ENCODE measurements at regions not wholly inside any gene's neighbourhood (a gene's known extent, or its start where the extent isn't known, plus 50 kb on each side); places are given as distances from the start of the nearest gene placed in this dataset.

DNA sequence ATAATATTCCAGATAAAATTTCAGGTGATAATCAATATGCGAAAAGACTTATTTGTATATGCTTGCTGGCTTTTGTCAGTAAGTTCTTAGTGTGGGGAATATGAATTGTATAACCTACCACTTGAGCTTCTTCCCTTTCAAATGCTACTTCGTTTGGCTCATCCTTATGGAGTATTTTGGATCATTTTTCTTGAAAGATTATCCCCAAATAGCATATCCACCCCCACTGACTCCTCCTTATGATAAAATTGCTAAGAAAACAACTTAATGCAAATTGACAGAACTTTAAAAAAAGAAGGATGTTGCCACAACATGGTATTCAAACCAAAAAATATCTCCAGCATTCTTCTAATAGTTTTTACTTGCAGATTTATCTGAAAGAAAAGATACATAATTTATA is 393.3 kb downstream of the PPP3CA start:
- Histone ChIP-seq H3K27me3 (ENCODE audit: insufficient read depth, low read length) (no peaks in the 10 kb centered on the region), H2BK12ac (ENCODE audit: insufficient read length, low read depth, low read length) (no peak overlapping the region), H3K18ac (ENCODE audit: insufficient read length, low read depth, low read length) (no peak overlapping the region), H3K23ac (ENCODE audit: insufficient read length, low read depth, low read length) (no peak overlapping the region), H4K91ac (ENCODE audit: insufficient read length, low read depth, low read length) (no peak overlapping the region), H3K9me3 (ENCODE audit: control insufficient read depth, low read depth, low read length) (no peaks in the 10 kb centered on the region), H3T11ph (ENCODE audit: low read length) (no peak overlapping the region), H3K79me1 (ENCODE audit: insufficient read depth, low read depth, low read length, poor library complexity, severe bottlenecking) (no peaks in the 10 kb centered on the region), H3K27ac (ENCODE audit: insufficient read length, low read depth, low read length) (no peak overlapping the region), H3K4me1 (ENCODE audit: insufficient read depth, low read length) (no peaks in the 10 kb centered on the region), H2AK5ac (ENCODE audit: insufficient read length, low read length) (no peak overlapping the region), H3K23me2 (ENCODE audit: insufficient read length, low read depth, low read length, poor library complexity, severe bottlenecking) (no peaks in the 10 kb centered on the region), H3K56ac (ENCODE audit: insufficient read length, low read depth, low read length) (no peak overlapping the region), H2BK20ac (ENCODE audit: low read depth, low read length, poor library complexity, severe bottlenecking) (no peak overlapping the region), H4K8ac (replicated peaks; ENCODE audit: insufficient read length, low read depth, low read length) (no peak overlapping the region), H2BK15ac (ENCODE audit: low read depth, low read length) (no peak overlapping the region), H2AFZ (ENCODE audit: low read length) (no peak overlapping the region), H3K9ac (ENCODE audit: extremely low read depth, insufficient read length, low read length) (no peak overlapping the region), H2BK120ac (ENCODE audit: low read depth, low read length, poor library complexity, severe bottlenecking) (no peak overlapping the region), H3K14ac (ENCODE audit: insufficient read depth, low read length) (no peak overlapping the region), H4K5ac (ENCODE audit: insufficient read length, low read depth, low read length) (no peak overlapping the region), H4K20me1 (ENCODE audit: control insufficient read depth, insufficient read depth, insufficient read length) (no peaks in the 10 kb centered on the region), H2BK5ac (ENCODE audit: insufficient read length, low read length) (no peak overlapping the region), H3K79me2 (ENCODE audit: insufficient read depth, low read length) (no peaks in the 10 kb centered on the region), H3K4me2 (ENCODE audit: insufficient read depth, insufficient read length, low read length) (no peak overlapping the region), H3K4ac (ENCODE audit: low read depth, low read length) (no peak overlapping the region)
- Mint-ChIP-seq H3K27me3 (ENCODE audit: low read depth) (no peaks in the 10 kb centered on the region), H3K36me3 (ENCODE audit: insufficient read depth in 1 of 3, low read depth in 3 of 3) (no peaks in the 10 kb centered on the region), H3K9me3 (no peaks in the 10 kb centered on the region), H3K4me3 (no peak overlapping the region), H3K27ac (no peak overlapping the region), H3K4me1 (peaks cover 13 to 17% of the 10 kb centered on the region in 2 experiments)
- no peak for DNase-seq
- WGBS (ENCODE audit: extremely low coverage, insufficient read length, low lambda C conversion rate): no CpG with 5 or more reads among the region's 2 CpGs
- TF ChIP-seq, protein P1, sequence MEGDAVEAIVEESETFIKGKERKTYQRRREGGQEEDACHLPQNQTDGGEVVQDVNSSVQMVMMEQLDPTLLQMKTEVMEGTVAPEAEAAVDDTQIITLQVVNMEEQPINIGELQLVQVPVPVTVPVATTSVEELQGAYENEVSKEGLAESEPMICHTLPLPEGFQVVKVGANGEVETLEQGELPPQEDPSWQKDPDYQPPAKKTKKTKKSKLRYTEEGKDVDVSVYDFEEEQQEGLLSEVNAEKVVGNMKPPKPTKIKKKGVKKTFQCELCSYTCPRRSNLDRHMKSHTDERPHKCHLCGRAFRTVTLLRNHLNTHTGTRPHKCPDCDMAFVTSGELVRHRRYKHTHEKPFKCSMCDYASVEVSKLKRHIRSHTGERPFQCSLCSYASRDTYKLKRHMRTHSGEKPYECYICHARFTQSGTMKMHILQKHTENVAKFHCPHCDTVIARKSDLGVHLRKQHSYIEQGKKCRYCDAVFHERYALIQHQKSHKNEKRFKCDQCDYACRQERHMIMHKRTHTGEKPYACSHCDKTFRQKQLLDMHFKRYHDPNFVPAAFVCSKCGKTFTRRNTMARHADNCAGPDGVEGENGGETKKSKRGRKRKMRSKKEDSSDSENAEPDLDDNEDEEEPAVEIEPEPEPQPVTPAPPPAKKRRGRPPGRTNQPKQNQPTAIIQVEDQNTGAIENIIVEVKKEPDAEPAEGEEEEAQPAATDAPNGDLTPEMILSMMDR (conservative IDR thresholded peaks at IDR 0.05): no peak

Data from H9 (cell line).